GM10248 (cell line): ENCODE measurements at regions not wholly inside any gene's neighbourhood (a gene's known extent, or its start where the extent isn't known, plus 50 kb on each side); places are given as distances from the start of the nearest gene placed in this dataset.

Experiments used
- CTCF ChIA-PET: fragments of 300-600 bp; sonication (Branson Sonifier 250); formaldehyde crosslinking; extraction: SDS; loops from one replicate; lab custom pipeline; 2021; ENCODE audit warnings: antibody characterized with exemption; lab: Yijun Ruan, JAX
- POLR2A ChIA-PET: fragments of 350-650 bp; sonication (Branson Sonifier 250); formaldehyde crosslinking; extraction: SDS; loops from one replicate; lab custom pipeline; 2020; ENCODE audit warnings: antibody characterized with exemption; lab: Yijun Ruan, JAX
- DNase-seq: peaks from one replicate; pipeline ENCODE4 v3.0.0; 2012; ENCODE audit errors: extremely low spot score
- CTCF ChIP-seq: IDR thresholded peaks from 2 replicates; pipeline ENCODE4 v1.5.1; 2012; ENCODE audit warnings: mild to moderate bottlenecking, low read depth; ENCODE audit errors: extremely low read depth, missing control alignments, control extremely low read depth

GRCh38 chr5:60546207-60546606, 153.8 kb downstream of the DEPDC1B start:
- POLR2A ChIA-PET, result no interaction called here
- TF ChIP-seq CTCF, result no peak
- CTCF ChIA-PET, result interaction anchor here (1.0 kb wide), 1 partner anchor 34 kb away, joined by 3 read pairs; no protein-coding TSS in a partner anchor
- no peak for DNase-seq

GRCh38 chr5:60545551-60545950, 154.4 kb downstream of the DEPDC1B start:
- CTCF ChIA-PET, result interaction anchor here (1.0 kb wide), 1 partner anchor 34 kb away, joined by 3 read pairs; no protein-coding TSS in a partner anchor
- no peak for DNase-seq
- no peak for TF ChIP-seq CTCF
- POLR2A ChIA-PET, result no interaction called here

- no peak for TF ChIP-seq CTCF
- POLR2A ChIA-PET, result no interaction called here
- CTCF ChIA-PET, result interaction anchor here (0.8 kb wide), 1 partner anchor 36 kb away, joined by 3 read pairs; no protein-coding TSS in a partner anchor
- no peak for DNase-seq
Measured at GRCh38 chr5:60544142-60544541, 155.8 kb downstream of the DEPDC1B start.

GRCh38 chr5:60541980-60542379, 158.0 kb downstream of the DEPDC1B start:
- DNase-seq, result no peak
- CTCF ChIA-PET, result interaction anchor here (1.0 to 1.7 kb wide), 6 partner anchors 9 to 39 kb away, joined by 3 to 4 read pairs (median 3); no protein-coding TSS in a partner anchor
- no peak for TF ChIP-seq CTCF
- POLR2A ChIA-PET, result interaction anchor here (0.6 kb wide), 2 partner anchors 17 to 23 kb away, joined by 3 to 4 read pairs; no protein-coding TSS in a partner anchor

- DNase-seq, result peak; percentile 75
- TF ChIP-seq CTCF, result no peak
- CTCF ChIA-PET, result interaction anchor here (1.0 to 1.7 kb wide), 7 partner anchors 8 to 40 kb away, joined by 3 to 5 read pairs (median 3); no protein-coding TSS in a partner anchor
- POLR2A ChIA-PET, result interaction anchor here (0.6 kb wide), 2 partner anchors 16 to 22 kb away, joined by 3 to 4 read pairs; no protein-coding TSS in a partner anchor
Measured at GRCh38 chr5:60540856-60541805, 158.8 kb downstream of the DEPDC1B start.
